OCI-LY7 (cell line): ENCODE measurements at regions not wholly inside any gene's neighbourhood (a gene's known extent, or its start where the extent isn't known, plus 50 kb on each side); places are given as distances from the start of the nearest gene placed in this dataset.

Experiments
- BruUV-seq: library from RNA; stranded (reverse); fragments of 400-500 nt; replicated peaks from 2 replicates; lab custom pipeline; 2021; lab: Mats Ljungman, UMichigan
- CTCF ChIA-PET: fragments of 300-600 bp; sonication (Branson Sonifier 250); formaldehyde crosslinking; loops from one replicate; lab custom pipeline; 2022; ENCODE audit warnings: antibody characterized with exemption; ENCODE audit not compliant: unreplicated experiment; lab: Charles Lee
- POLR2A ChIA-PET: fragments of 300-600 bp; sonication (Branson Sonifier 250); formaldehyde crosslinking; loops from one replicate; lab custom pipeline; 2022; ENCODE audit warnings: antibody characterized with exemption; lab: Charles Lee
- DNase-seq: peaks from one replicate; pipeline ENCODE4 v3.0.0-alpha.2; 2015; ENCODE audit warnings: low spot score
- H2AFZ ChIP-seq: fragments of 200-600 bp; sonication (generic), shearing (Covaris generic); 2 replicates; pipeline ENCODE4 v1.6.1; 2014; ENCODE audit warnings: mild to moderate bottlenecking, antibody characterized with exemption, low read length, moderate library complexity
- H3K27ac ChIP-seq: fragments of 200-600 bp; sonication (generic); 2 replicates; pipeline ENCODE4 v1.5.1; 2014; ENCODE audit warnings: mixed run types, low read depth, mild to moderate bottlenecking, moderate library complexity, low read length, inconsistent platforms; ENCODE audit not compliant: poor library complexity, severe bottlenecking
- H3K36me3 ChIP-seq: fragments of 200-600 bp; sonication (generic); 2 replicates; pipeline ENCODE4 v1.6.1; 2014; ENCODE audit warnings: mild to moderate bottlenecking, antibody characterized with exemption, low read length, moderate library complexity, mixed read lengths; ENCODE audit not compliant: insufficient read depth
- H3K4me1 ChIP-seq: fragments of 200-600 bp; sonication (generic); 2 replicates; pipeline ENCODE4 v1.5.1; 2014; ENCODE audit warnings: mild to moderate bottlenecking, low read length; ENCODE audit not compliant: insufficient read depth, poor library complexity, severe bottlenecking
- H3K4me2 ChIP-seq: fragments of 200-600 bp; sonication (generic); 2 replicates; pipeline ENCODE4 v1.6.1; 2014; ENCODE audit warnings: mild to moderate bottlenecking, low read length
- H3K4me3 ChIP-seq: fragments of 200-600 bp; sonication (generic); 2 replicates; pipeline ENCODE4 v1.5.1; 2014; ENCODE audit warnings: mild to moderate bottlenecking, low read depth, low read length; ENCODE audit not compliant: poor library complexity, severe bottlenecking
- H3K79me2 ChIP-seq: fragments of 200-600 bp; sonication (generic); 2 replicates; pipeline ENCODE4 v1.6.1; 2016; ENCODE audit warnings: low read depth, mild to moderate bottlenecking, low read length, moderate library complexity, mixed read lengths; ENCODE audit not compliant: insufficient read depth
- H3K9me2 ChIP-seq: fragments of 200-600 bp; sonication (generic); 2 replicates; pipeline ENCODE4 v1.6.1; 2016; ENCODE audit warnings: mild to moderate bottlenecking, low read length, mixed read lengths; ENCODE audit not compliant: insufficient read depth
- H3K9me3 ChIP-seq: fragments of 200-600 bp; sonication (generic); 2 replicates; pipeline ENCODE4 v1.6.1; 2014; ENCODE audit warnings: mild to moderate bottlenecking, mixed run types, low read length, mixed read lengths
- H4K20me1 ChIP-seq: fragments of 200-600 bp; sonication (generic); 2 replicates; pipeline ENCODE4 v1.6.1; 2014; ENCODE audit warnings: mild to moderate bottlenecking, antibody characterized with exemption, low read length, moderate library complexity, mixed read lengths; ENCODE audit not compliant: insufficient read depth
- CTCF ChIP-seq: fragments of 200-600 bp; sonication (generic); conservative IDR thresholded peaks from 2 replicates; pipeline ENCODE4 v1.5.1; 2014; ENCODE audit warnings: mild to moderate bottlenecking, antibody characterized with exemption, low read length, moderate library complexity, mixed read lengths
- EZH2phosphoT487 ChIP-seq: fragments of 200-600 bp; sonication (generic); IDR thresholded peaks from 2 replicates; pipeline ENCODE4 v1.6.1; 2018; ENCODE audit warnings: low read depth, borderline replicate concordance, mild to moderate bottlenecking, mixed run types, antibody characterized with exemption, low read length, moderate library complexity, mixed read lengths
- intact Hi-C: fragments of 100-400 bp; cut with micrococcal nuclease; formaldehyde crosslinking; loops from one replicate; pipeline ENCODE4 v1.10.0; 2022; ENCODE audit not compliant: unreplicated experiment

- TF ChIP-seq EZH2phosphoT487: no peak
- no peak for TF ChIP-seq CTCF
- no peak overlapping the region for H3K27ac ChIP-seq
- intact Hi-C loops: no loop called here
- POLR2A ChIA-PET: no interaction called here
- no peak overlapping the region for H3K4me2 ChIP-seq
- no peaks in the 10 kb centered on the region for H3K4me1 ChIP-seq
- no peaks in the 10 kb centered on the region for H3K9me2 ChIP-seq
- BruUV-seq: no TSS peak
- peaks cover 6% of the 10 kb centered on the region for H3K9me3 ChIP-seq
- no peaks in the 10 kb centered on the region for H3K79me2 ChIP-seq
- no peak overlapping the region for H2AFZ ChIP-seq
- CTCF ChIA-PET: no interaction called here
- H4K20me1 ChIP-seq: no peaks in the 10 kb centered on the region
- H3K4me3 ChIP-seq: no peak overlapping the region
- no peak for DNase-seq
- H3K36me3 ChIP-seq: no peaks in the 10 kb centered on the region
These were observed 315.0 kb downstream of the CRPPA start for GRCh38 chr7:16106300-16106699.

GRCh38 chr7:16099302-16099849, 322.0 kb downstream of the CRPPA start:
- BruUV-seq: no TSS peak
- CTCF ChIA-PET: no interaction called here

More at GRCh38 chr7:16099302-16099849, 322.0 kb downstream of the CRPPA start:
- POLR2A ChIA-PET: interaction anchor here (1.1 kb wide), 1 partner anchor 40 kb away, joined by 3 read pairs; no protein-coding TSS in a partner anchor
- H3K27ac ChIP-seq: no peak overlapping the region
- no peaks in the 10 kb centered on the region for H3K36me3 ChIP-seq
- H4K20me1 ChIP-seq: no peaks in the 10 kb centered on the region
- no peaks in the 10 kb centered on the region for H3K9me3 ChIP-seq
- H3K4me3 ChIP-seq: no peak overlapping the region
- DNase-seq: no peak
- H3K9me2 ChIP-seq: no peaks in the 10 kb centered on the region
- intact Hi-C loops: no loop called here
- no peaks in the 10 kb centered on the region for H3K4me1 ChIP-seq
- H2AFZ ChIP-seq: no peak overlapping the region
- no peak overlapping the region for H3K4me2 ChIP-seq
- H3K79me2 ChIP-seq: no peaks in the 10 kb centered on the region
- TF ChIP-seq CTCF: no peak
- no peak for TF ChIP-seq EZH2phosphoT487
